Pulmonary artery endothelial cell (primary cell): ENCODE measurements at regions not wholly inside any gene's neighbourhood (a gene's known extent, or its start where the extent isn't known, plus 50 kb on each side); places are given as distances from the start of the nearest gene placed in this dataset.

Experiments
- DNase-seq: peaks from one replicate; pipeline ENCODE4 v3.0.0-alpha.2; 2011; ENCODE audit warnings: low read depth, low spot score

- DNase-seq, result no peak
Measured at GRCh38 chr3:180092889-180093288, 56.2 kb upstream of the PEX5L start.

GRCh38 chr3:180093535-180093934 is 56.8 kb upstream of the PEX5L start:
- DNase-seq, result no peak

- no peak for DNase-seq
Measured at GRCh38 chr3:180097626-180098025, 60.9 kb upstream of the PEX5L start.

- no peak for DNase-seq
Measured at GRCh38 chr3:180102134-180102533, 65.4 kb upstream of the PEX5L start.

- DNase-seq, result no peak
Measured at GRCh38 chr3:180102604-180103003, 65.9 kb upstream of the PEX5L start.

- DNase-seq, result no peak
Measured at GRCh38 chr3:180116203-180116602, 79.5 kb upstream of the PEX5L start.

GRCh38 chr3:180116658-180117057 is 79.9 kb upstream of the PEX5L start:
- DNase-seq, result no peak

GRCh38 chr3:180117381-180118163 is 80.8 kb upstream of the PEX5L start:
- DNase-seq, result no peak

GRCh38 chr3:180119567-180119966 is 82.8 kb upstream of the PEX5L start:
- no peak for DNase-seq

GRCh38 chr3:180123928-180124327 is 87.2 kb upstream of the PEX5L start:
- no peak for DNase-seq

GRCh38 chr3:180131169-180131568 is 94.4 kb upstream of the PEX5L start:
- no peak for DNase-seq

GRCh38 chr3:180135101-180135500 is 98.4 kb upstream of the PEX5L start:
- DNase-seq, result no peak

GRCh38 chr3:180138871-180139270 is 102.1 kb upstream of the PEX5L start:
- DNase-seq, result no peak

GRCh38 chr3:180142041-180142440 is 105.3 kb upstream of the PEX5L start:
- no peak for DNase-seq

GRCh38 chr3:180142472-180142871 is 105.7 kb upstream of the PEX5L start:
- no peak for DNase-seq

- no peak for DNase-seq
Measured at GRCh38 chr3:180161770-180162169, 125.0 kb upstream of the PEX5L start.

- DNase-seq, result no peak
Measured at GRCh38 chr3:180175572-180175971, 138.8 kb upstream of the PEX5L start.

- no peak for DNase-seq
Measured at GRCh38 chr3:180176059-180176458, 139.3 kb upstream of the PEX5L start.

- no peak for DNase-seq
Measured at GRCh38 chr3:180177255-180177654, 140.5 kb upstream of the PEX5L start.

GRCh38 chr3:180179562-180179961 is 142.8 kb upstream of the PEX5L start:
- no peak for DNase-seq

GRCh38 chr3:180180795-180181194 is 144.1 kb upstream of the PEX5L start:
- DNase-seq, result no peak

GRCh38 chr3:180181387-180181786 is 144.7 kb upstream of the PEX5L start:
- DNase-seq, result no peak

- no peak for DNase-seq
Measured at GRCh38 chr3:180183346-180183745, 146.6 kb upstream of the PEX5L start.

- DNase-seq, result no peak
Measured at GRCh38 chr3:180184816-180185215, 148.1 kb upstream of the PEX5L start.
